HG03095 (cell line): ENCODE measurements at regions not wholly inside any gene's neighbourhood (a gene's known extent, or its start where the extent isn't known, plus 50 kb on each side); places are given as distances from the start of the nearest gene placed in this dataset.

ENCODE experiments used
- ATAC-seq: cut with Tn5 transposase; IDR thresholded peaks from one replicate; pipeline ENCODE4 v1.9.1; 2021; ENCODE audit warnings: moderate library complexity; ENCODE audit not compliant: unreplicated experiment

DNA sequence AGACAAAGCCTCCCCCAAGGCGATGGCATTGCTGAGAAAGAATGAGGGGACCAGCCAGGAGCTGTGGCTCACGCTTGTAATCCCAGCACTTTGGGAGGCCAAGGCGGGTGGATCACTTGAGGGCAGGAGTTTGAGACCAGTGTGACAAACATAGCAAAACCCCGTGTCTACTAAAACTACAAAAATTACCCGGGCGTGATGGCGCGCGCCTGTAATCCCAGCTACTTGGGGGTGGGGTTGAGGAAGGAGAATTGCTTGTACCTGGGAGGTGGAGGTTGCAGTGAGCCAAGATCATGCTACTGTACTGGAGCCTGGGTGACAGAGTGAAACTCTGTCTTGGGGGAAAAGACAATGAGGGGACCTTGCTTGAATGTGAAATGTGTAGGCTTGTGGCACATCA, 402.4 kb upstream of the C2CD4B start:
- ATAC-seq, result no peak

GRCh38 chr15:62568004-62568403, 402.9 kb upstream of the C2CD4B start:
- no peak for ATAC-seq

DNA sequence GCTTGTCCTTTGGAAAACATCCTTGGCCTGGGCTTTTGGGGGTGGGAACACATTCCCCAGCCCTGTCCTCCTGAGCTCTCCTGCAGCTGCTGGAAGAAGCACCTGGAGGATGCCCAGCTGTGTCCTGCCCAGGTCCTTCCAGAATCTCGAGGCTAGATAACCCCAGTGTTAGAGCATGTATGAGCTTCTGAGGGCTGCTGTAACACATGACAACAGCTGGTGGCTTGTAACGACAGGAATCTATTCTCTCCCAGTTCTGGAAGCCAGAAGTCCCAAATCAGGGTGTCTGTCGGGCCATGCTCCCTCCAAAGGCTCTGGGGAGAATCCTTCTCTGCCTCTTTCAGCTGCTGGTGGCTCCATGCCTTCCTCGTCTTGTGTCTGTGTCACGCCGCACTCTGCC, 403.6 kb upstream of the C2CD4B start:
- no peak for ATAC-seq

DNA sequence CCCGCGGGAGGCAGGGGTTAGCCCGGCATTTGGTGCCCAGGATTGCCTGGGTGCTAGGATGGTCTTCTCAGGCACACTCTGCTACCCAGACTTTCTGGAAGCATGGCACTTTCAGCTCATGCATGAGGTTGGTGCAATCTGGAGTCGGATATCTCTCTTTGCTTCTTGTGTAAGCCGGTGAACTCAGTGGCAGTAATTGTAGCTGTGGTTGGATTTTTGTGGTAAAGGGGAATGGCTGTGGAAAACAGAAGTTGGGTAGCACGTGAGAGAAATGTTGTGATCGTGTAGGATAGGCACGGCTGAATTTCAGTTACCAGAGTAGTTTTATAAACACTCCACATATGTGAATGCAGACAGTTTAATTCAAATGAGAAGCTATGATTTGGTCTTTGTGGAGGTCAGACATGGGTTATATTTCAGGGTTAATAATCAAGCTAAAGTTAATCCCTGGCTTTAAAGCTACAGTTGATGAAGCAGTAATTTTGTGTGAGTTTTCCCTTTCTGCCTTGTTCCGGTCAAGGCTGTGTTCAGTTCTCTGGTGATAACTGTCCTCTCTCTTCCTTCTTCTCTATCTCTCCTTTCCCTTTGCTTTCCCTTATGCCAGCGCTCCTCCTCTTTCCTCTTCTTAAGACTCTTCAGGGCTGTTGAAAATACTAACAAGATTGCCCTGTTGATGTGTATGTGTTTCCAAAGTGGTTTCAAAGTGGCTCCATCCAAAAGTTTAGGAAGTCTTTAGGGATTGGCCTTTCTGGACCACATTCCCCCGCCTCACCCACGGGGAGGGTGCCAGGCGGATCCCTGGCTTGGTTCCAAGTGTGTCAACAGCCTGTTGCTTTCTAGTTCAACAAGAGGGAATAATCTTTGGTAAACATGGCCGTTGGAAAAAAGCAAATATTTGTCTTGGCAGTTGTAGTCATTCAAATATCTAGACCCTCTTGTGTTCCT, 404.6 kb upstream of the C2CD4B start:
- no peak for ATAC-seq

DNA sequence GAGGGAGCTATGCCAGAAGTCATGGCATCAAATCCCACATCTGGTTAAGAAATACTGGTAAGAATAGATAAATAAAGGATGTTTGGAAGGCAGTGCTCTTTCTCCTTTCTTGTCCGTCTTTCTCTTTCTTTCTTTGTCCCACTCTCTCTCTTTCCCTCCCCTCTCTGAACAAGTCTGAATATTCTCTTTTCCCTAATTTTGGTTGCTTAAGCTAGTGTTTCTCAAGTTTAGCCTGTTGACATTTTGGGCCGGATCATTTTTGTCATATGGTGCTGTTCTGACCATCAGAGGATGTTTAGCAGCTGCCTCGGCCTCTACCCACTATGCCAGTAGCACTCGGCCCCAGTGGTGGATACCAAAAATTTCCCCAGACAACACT, 405.3 kb upstream of the C2CD4B start:
- ATAC-seq, result no peak

DNA sequence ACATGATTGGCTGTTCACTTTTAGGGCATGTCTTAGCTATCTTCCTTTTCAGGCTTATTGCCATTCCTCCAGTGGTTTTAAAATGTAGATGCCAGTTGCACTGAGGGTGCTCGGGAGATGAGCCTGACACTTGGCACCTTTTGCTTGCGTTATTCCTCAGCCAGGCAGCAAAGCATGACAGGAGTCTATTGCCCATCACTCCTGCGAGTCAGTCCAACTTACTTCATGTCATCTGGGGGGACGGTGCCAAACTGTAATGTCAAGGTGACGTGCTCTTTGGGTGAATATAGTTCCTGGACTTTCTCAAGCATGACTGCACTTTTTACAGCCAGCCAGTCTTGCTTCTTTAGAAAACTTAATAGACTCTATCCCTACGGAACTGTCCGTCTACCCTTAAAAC, 406.0 kb upstream of the C2CD4B start:
- ATAC-seq, result no peak

- ATAC-seq, result no peak
Observed at GRCh38 chr15:62572797-62573196, 407.7 kb upstream of the C2CD4B start.

DNA sequence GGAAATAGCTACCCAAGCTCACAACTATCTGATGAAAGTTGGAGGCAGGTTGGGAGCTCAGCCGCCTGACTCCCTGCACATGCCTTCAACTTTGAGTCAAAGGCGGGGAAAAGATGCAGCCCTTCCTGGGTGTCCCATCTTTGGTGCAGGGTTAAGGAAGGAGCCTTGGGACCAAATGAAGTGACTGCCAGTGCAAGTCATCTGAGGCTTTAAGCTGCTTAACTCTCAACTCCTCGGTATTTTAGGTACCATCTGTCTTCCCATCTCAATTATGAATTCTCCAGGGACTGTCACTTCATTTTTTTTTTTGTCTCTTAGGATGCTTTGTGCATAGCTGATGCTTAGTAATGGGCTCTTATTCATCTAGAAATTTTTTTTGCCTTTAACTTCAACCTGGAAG, 408.8 kb upstream of the C2CD4B start:
- no peak for ATAC-seq

GRCh38 chr15:62578546-62578945, 413.5 kb upstream of the C2CD4B start:
- ATAC-seq, result no peak

DNA sequence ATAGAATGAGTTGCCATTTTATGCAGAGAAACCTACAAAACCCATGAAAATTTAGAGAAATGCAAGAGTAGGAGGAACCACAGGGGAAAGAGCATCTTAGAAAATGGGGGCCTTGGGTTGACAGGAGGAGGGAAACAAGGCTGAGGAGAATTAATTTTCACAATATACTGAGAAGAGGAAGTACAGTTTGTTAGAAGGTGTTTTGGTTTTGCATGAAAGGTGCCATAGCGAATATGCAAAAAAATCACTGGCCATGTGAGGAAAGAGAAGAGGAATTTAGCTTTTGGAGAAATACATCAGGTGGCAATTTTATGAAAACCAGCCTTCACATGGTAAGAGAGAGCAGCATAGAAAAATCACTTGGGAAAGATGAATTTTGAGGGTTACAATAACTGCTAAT, 413.9 kb upstream of the C2CD4B start:
- no peak for ATAC-seq

DNA sequence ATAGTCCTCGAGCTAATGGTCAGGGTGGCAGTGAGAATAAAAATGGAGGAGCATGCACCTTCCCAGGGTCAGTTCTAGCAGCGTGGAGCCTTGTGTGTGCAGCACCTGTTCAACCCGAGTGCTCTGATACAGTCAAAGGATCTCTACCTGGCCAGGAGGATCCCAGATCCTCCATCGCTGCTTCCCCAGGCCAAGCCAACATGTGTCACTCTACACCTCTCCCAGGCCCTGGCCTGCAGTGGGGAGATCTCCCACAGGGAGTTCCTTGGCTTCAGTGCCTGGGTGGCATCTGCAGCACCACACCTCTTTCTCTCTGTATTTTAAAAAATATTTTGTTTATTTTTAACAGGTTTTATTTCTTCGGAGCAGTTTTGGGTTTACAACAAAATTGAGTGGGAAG, 414.8 kb upstream of the C2CD4B start:
- ATAC-seq, result no peak

DNA sequence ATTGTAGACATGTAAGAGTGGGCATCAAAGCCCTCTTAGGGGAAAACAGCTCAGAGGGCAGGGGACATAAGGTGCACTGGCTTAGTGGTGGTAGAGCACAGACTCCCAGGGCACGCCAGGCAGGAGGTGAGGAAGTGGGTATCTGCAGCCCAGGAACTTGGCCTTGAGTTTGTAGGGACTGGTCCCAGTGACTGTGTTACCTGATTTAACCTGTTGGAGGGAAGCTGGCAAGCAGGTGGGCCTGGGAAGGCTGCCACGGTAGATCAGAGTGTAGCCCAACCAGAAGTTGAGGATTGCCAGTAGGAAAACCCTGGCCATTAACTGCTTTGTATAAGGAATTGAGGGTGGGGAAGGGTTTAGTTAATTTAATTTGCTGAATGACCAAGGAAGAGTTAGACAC, 417.5 kb upstream of the C2CD4B start:
- ATAC-seq, result no peak

- no peak for ATAC-seq
Observed at GRCh38 chr15:62584301-62585235, 419.5 kb upstream of the C2CD4B start.

DNA sequence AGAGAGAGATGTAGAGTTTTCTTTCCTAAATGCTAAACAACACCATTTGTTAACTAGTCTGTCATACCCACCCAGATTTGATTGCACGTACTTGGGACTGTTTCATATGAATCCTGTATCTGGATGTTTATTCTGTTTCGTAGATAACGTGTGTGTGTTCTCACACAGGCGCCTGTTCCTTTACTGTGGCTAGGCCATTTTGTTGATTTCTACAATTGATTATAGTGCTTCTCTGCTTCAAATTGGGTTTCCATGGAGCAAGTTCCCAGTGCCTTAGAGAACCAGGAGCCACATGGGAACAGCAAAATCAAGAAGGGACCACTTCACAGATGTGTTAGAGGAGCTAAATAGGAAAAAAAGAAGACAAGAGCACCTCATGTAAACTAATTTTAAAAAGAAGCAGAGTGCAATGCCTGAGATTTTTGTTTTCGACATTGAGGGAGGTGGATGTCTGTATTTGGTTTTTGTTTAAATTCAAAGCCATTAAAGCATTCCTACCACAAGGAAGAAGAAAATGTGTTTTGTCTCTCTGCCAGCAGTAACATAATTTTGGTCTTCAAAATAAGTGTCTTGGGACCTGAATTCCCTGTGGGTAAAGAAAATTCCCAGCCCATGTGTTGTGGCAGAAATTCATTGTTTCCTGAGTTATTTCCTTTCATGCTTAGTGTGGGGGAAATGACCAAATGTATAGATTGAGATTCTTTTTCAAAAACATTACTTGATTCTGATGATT, 424.0 kb upstream of the C2CD4B start:
- no peak for ATAC-seq

DNA sequence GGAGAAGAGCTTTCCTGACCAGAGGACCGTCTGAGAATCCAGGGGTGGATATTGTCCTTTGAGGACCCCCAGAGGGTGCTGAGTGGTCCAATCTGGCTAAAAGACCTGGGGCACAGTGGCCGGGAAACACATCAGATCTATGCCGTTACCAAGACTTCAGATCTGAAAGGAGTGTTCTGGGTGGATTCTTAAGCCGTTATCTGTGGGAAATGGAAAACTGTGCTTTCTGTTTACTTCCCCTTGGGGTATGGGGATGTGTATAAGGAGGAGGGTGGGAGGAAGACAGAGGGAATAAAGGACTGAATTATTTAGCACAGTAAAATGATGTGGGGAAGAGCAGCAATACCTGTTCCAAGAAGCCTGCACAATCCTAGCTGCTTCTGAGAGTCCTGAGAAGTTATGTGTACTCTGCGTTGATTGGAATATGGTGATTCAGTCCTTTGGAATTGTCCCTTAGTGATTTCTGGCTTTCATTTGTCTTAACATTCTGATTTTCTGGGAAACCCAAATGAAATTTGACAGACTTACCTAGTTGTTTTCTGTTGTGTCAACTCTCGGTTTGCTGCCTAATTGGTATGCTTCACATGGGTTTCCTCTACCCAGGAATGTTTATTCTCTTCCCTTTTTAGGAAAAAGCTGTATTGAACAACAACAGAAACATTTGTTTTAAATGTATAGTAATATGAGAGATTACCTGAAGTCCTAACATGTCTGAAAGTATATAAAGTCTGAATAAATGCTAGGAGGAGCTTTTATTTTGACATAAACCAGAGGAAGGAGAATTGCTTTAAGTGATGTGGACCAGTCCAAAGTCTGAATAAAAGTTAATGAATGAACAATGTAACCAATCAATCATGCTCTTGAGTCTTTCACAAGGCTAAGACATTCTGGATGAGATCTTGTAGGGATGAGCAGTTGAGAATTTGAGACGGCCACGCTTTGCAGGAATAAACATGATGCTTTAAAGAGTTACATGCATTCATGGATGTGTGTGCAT, 427.1 kb upstream of the C2CD4B start:
- no peak for ATAC-seq

DNA sequence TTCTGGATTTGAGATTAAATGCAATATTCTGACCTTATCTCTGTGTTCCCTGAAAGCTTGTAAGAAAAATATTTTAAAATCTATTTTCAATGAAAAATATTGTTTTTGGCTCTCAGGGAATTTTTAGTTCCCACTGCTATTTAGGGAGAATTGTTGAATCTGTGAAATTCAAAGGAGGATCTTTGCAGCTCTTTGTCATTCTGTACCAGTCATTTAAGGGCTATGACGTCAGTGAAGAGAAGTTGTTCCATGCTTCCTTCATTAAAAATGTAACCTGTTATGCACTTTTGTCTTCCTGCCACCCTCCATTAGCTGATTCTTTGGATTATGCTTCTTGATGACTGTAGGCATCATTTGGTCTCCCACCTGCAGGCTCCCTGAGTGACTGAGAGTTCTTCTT, 427.8 kb upstream of the C2CD4B start:
- ATAC-seq, result no peak

GRCh38 chr15:62593681-62594399, 428.8 kb upstream of the C2CD4B start:
- ATAC-seq, result no peak

DNA sequence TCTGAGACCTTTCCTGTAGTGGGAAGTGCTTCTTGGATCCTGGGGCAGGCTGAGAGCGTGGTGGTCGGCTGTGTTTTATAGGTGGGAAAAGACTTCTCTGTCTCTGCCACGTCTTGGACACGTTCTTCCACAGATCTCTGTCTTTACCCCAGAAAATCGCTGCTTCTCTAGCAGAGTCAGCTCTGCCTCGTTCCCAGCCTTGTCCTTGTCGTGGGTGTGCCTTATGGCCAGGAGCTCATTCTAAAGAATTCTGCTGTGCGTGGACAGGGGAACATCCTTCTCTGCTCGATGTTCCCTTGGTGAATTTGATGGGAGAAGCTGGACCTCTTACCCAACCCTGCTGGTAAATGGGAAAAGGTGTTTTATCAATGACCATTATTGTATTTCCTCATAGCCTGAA, 433.1 kb upstream of the C2CD4B start:
- no peak for ATAC-seq
